Thoracic aorta (tissue), 2 donors: ENCODE measurements at regions not wholly inside any gene's neighbourhood (a gene's known extent, or its start where the extent isn't known, plus 50 kb on each side); places are given as distances from the start of the nearest gene placed in this dataset.

Experiments
- ATAC-seq: fragments of 150-250 bp; one replicate; pipeline ENCODE4 v1.8.0; 2017; ENCODE audit warnings: low read depth; ENCODE audit not compliant: insufficient number of reproducible peaks, low FRiP score
- DNase-seq: peaks from one replicate; pipeline ENCODE4 v3.0.0-alpha.2; 2020; ENCODE audit warnings: low spot score
- H3K27ac ChIP-seq, 2 donors: fragments of 200-600 bp; sonication (generic); 1 replicate in 1 of 2; 2 replicates in 1 of 2; pipeline ENCODE4 v1.5.1; 2016; ENCODE audit warnings: mild to moderate bottlenecking in 2 of 2, moderate library complexity in 2 of 2
- H3K27me3 ChIP-seq: fragments of 200-600 bp; sonication (generic); replicated peaks from 2 replicates; pipeline ENCODE4 v1.6.0; 2016; ENCODE audit warnings: mild to moderate bottlenecking; ENCODE audit not compliant: insufficient read depth
- H3K36me3 ChIP-seq: fragments of 200-600 bp; sonication (generic); one replicate; pipeline ENCODE4 v1.5.1; 2016
- H3K4me1 ChIP-seq, 2 donors: fragments of 200-600 bp; sonication (generic); 1 replicate in 1 of 2; 2 replicates in 1 of 2; pipeline versions ENCODE4 v1.5.1 to v1.6.0; 2016; ENCODE audit warnings: low read depth in 2 of 2, mild to moderate bottlenecking in 1 of 2; ENCODE audit not compliant: control insufficient read depth in 1 of 2
- H3K4me3 ChIP-seq: fragments of 200-600 bp; sonication (generic); 2 replicates; pipeline ENCODE4 v1.5.1; 2016; ENCODE audit warnings: mild to moderate bottlenecking
- H3K9me3 ChIP-seq: fragments of 200-600 bp; sonication (generic); 2 replicates; pipeline ENCODE4 v1.5.1; 2016
- TF ChIP-seq, protein P1 (sequence below): fragments of 200-600 bp; sonication (generic); IDR thresholded peaks from one replicate; pipeline ENCODE4 v1.5.1; 2019; ENCODE audit warnings: antibody characterized with exemption

DNA sequence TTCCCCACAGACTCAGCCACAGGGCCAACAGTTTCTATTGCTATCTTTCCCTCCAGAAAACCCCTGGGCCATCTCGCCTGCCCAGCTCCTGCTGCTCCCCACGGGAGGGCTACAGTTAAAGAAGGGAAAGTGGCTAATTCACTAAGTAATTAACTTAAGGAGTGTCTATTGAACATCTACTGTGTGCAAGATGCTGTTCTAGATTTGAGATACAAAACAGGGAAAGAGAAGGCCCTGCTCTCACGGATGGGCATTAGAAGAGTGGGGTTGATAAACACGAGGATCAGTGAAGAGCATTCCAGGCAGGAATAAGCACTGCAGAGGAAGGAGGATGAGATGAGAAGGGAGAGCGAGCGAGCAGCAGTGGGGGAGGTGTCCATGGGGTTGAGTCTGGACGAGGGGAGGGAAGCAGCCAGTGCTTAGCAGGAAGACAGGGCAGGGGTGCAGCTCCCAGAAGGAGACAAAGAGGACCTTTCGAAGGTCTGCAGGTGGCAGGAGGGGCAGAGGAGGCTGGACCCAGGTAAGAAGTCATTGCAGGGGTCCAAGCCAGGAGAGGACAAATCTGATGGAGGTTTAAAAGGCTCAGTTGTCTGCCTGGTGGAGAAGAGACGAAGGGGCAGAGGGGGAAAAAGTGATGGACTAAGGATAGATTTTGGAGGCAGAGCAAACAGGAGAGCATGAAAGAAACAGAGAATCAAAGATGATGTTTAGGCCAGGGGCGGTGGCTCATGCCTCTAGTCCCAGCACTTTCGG is 64.7 kb downstream of the KLF15 start:
- ATAC-seq (no peak), DNase-seq (no peak)
- no peaks in the 10 kb centered on the region for H3K27me3 ChIP-seq
- peaks cover 3 to 11% of the 10 kb centered on the region in 2 donors for H3K4me1 ChIP-seq
- no peak overlapping the region for H3K27ac ChIP-seq
- H3K36me3 ChIP-seq = no peaks in the 10 kb centered on the region
- no peak overlapping the region for H3K4me3 ChIP-seq
- TF ChIP-seq, protein P1, sequence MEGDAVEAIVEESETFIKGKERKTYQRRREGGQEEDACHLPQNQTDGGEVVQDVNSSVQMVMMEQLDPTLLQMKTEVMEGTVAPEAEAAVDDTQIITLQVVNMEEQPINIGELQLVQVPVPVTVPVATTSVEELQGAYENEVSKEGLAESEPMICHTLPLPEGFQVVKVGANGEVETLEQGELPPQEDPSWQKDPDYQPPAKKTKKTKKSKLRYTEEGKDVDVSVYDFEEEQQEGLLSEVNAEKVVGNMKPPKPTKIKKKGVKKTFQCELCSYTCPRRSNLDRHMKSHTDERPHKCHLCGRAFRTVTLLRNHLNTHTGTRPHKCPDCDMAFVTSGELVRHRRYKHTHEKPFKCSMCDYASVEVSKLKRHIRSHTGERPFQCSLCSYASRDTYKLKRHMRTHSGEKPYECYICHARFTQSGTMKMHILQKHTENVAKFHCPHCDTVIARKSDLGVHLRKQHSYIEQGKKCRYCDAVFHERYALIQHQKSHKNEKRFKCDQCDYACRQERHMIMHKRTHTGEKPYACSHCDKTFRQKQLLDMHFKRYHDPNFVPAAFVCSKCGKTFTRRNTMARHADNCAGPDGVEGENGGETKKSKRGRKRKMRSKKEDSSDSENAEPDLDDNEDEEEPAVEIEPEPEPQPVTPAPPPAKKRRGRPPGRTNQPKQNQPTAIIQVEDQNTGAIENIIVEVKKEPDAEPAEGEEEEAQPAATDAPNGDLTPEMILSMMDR = no peak
- H3K9me3 ChIP-seq = no peaks in the 10 kb centered on the region

DNA sequence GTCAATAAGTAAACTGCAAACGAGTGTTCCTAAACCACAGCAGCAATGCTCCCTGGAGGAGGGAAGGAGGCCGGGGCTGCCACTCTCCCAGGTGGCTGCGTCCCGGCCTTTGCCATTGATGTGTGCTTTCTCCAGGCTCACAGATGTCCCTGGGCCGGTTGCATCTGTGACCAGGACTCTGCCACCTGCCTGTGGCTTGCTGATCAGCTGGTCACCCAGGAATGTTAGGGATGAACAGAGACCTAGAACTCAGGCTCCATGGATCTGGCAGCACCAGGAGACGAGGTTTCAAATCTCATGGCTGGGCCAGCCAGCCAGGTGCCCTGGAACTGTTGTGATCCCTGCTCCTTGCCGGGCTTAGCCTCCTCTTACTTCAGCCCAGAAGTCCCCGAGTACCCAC is 65.7 kb downstream of the KLF15 start:
- Histone ChIP-seq H3K4me1 (peaks cover 7 to 19% of the 10 kb centered on the region in 2 donors), H3K36me3 (no peaks in the 10 kb centered on the region), H3K27me3 (no peaks in the 10 kb centered on the region), H3K9me3 (no peaks in the 10 kb centered on the region), H3K27ac (no peak overlapping the region), H3K4me3 (no peak overlapping the region)
- no peak for DNase-seq
- no peak for ATAC-seq
- TF ChIP-seq, protein P1 = no peak

DNA sequence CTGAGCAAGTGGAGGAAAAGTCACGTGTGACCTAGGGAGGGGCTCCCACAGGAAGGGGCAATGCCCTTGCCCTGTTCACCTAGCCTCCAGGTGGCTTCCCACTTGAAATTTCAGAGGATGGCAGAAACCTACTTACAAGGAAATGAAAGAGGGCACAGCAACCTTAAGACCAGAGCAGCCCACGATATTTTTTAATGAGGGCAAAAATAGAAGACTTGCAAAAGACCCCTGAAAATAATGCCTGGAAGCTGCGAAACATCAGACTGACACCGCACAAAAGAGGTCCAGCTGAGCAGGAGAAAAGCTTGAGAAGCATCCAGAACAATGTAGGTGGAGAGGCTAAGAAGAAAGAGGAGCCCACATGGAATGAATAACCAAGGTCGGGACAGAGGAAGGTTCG is 66.1 kb downstream of the KLF15 start:
- H3K36me3 ChIP-seq = no peaks in the 10 kb centered on the region
- DNase-seq (no peak), ATAC-seq (no peak)
- H3K27ac ChIP-seq = no peak overlapping the region
- H3K4me1 ChIP-seq = peaks cover 7 to 23% of the 10 kb centered on the region in 2 donors
- no peak overlapping the region for H3K4me3 ChIP-seq
- TF ChIP-seq, protein P1 = no peak
- no peaks in the 10 kb centered on the region for H3K27me3 ChIP-seq
- no peaks in the 10 kb centered on the region for H3K9me3 ChIP-seq

DNA sequence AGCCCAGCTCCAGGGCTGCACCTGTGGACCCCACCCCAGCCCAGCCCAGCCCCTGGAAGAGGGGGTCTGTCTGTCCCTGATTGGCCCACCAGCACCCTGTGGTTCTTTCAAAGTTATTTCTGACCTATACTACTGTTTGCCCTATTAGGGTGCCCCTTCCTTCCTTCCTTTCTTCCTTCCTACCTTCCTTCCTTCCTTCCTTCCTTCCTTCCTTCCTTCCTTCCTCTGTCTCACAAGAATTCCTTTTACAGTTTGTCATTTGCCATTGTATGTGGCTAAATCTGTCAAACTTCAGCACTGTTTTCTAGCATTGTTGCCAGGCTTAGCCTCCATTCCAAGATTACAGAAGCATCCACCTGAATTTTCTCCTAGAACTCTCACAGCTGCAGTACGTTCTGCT is 66.9 kb downstream of the KLF15 start:
- ATAC-seq = no peak
- no peaks in the 10 kb centered on the region for H3K27me3 ChIP-seq
- peaks cover 7 to 26% of the 10 kb centered on the region in 2 donors for H3K4me1 ChIP-seq
- H3K27ac ChIP-seq = no peak overlapping the region
- H3K4me3 ChIP-seq = no peak overlapping the region
- H3K9me3 ChIP-seq = no peaks in the 10 kb centered on the region
- DNase-seq = no peak
- no peaks in the 10 kb centered on the region for H3K36me3 ChIP-seq
- TF ChIP-seq, protein P1 = no peak

DNA sequence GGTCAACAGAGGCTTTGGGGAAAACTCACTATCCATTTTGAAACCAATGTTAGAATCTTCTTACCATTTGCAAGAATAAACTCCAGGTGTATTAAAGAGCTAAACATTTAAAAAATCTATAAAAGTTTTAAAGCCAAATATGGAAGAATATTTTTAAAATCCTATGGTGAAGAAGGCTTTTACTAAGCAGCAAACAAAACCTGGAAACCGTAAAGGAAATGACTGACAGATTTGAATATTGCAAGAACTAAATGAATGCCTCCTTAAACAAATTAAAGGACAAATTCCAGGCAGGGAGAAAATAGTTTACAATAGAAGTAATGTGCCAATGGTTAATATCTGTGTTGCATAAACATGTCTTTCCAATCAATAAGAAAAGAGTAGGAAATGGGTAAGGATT is 68.1 kb downstream of the KLF15 start:
- Histone ChIP-seq H3K27ac (peak overlapping the region in 1 of 2 donors; percentile 91), H3K9me3 (no peaks in the 10 kb centered on the region), H3K27me3 (no peaks in the 10 kb centered on the region), H3K36me3 (no peaks in the 10 kb centered on the region), H3K4me1 (peaks cover 7 to 26% of the 10 kb centered on the region in 2 donors), H3K4me3 (no peak overlapping the region)
- ATAC-seq (no peak), DNase-seq (no peak)
- TF ChIP-seq, protein P1 = no peak
